ENCODE measurements at regions not wholly inside any gene's neighbourhood (a gene's known extent, or its start where the extent isn't known, plus 50 kb on each side); places are given as distances from the start of the nearest gene placed in this dataset.

DNA sequence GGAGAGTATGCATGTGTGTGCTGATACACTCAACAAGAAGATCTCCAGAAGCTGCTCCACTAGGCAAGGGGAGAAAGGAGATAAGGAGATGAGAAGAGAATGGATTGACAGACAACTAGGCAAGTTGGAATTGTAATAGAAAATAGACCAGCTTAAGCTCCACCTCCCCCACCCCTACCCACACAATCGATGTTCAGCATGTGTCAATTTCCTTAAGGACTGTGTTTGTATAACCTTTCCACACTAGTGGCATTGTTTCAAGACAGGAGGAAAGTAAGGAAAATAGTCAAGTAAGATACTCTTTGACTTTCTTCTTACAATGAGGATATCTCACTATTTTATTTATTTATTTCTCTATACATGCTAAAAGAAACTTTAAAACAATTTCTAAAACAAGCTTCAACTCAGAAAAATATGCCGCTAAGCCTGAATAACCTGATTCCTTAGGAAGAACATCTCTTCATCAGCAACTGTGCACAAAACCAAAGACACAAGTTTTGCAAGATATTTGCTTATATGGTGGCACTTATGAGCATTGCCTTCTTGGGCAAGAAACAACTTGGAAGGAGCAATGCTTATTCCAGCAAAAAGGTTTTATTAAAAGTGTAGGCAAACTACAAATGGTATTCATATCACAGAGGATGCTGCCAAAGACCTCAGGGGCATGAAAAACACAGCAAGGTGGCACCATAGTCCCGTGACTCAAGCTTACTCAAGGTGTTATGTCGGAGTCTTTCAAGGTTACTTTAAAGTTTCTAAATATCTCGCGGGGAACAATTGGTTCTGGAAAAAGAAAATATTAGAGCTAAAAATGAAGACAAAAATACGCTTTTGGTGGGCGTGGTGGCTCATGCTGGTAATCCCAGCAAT is 249.1 kb downstream of the COL12A1 start:
- DNase-seq (ENCODE audit: low read depth, low spot score) = peak; percentile 5

DNA sequence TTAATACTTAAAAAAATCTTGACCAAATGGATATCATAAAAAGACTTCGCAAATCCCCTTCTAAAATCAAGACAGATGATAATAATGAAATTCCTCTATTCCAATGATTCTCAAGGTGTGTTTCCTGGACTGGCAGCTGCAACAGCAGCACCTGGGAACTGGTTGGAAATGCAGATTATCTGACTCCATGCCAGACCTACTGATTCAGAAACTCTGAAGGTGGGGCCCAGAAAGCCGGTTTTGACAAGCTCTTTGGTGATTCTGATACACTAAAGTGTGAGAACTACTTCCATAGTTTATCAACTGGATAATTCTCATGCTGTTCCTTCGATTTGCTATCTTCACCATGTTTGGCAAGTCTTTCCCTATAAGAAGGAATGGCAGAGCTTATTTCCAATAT is 252.1 kb downstream of the COL12A1 start:
- no peak for DNase-seq (ENCODE audit: low read depth, low spot score)

DNA sequence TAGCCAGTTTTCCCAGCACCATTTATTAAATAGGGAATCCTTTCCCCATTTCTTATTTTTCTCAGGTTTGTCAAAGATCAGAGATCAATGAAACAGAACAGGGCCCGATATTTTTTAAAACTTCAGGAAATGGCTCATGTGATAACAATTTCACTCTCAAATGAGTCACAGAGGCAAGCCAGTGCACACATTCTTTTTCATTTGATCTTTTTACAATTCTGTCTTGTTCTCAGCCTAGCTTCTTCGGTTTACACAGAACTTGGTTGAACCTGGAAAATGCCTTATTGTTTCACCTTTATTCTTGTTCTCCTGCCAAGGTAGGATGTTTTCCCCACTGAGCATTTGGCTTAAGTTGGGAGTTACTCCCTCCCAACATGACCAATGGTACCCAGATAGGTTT is 258.9 kb downstream of the COL12A1 start:
- DNase-seq (ENCODE audit: low read depth, low spot score) = no peak

DNA sequence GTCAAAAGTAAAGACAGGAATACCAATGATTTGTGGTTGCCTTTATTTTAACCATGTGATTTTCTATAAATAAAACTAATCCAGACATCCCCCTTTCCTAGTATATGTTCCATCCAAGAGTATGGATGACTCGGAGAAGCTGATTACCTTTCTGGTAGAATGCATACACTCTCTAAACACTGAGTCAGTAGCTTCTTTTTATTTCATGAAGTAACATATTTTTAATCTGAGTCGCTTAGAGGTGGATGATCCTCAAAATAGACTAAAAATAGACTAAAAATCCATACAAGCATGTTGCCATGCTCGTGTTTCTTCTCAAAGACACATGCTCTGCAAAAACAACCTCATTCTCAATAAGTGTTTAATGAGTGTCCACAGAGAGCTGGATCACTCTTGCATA is 263.7 kb downstream of the COL12A1 start:
- DNase-seq (ENCODE audit: low read depth, low spot score) = no peak

DNA sequence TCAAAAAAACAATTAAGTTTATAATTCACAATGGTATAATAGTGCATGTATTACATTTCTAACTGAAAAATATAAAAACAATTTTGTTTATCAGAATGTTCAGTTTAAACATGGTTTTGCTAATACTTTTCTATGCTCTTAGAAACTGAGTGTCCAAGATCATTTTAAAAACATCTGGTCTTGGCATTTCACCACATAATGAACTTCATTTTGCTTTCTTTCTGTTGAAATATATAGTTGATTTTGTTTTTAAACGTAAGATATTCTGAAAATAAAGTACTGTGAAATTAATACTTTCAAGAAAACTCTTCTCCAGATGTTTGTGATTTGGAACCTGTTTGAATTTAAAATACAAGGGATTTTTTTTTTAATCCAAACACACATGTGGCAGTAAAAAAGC is 264.4 kb downstream of the COL12A1 start:
- DNase-seq (ENCODE audit: low read depth, low spot score) = no peak

DNA sequence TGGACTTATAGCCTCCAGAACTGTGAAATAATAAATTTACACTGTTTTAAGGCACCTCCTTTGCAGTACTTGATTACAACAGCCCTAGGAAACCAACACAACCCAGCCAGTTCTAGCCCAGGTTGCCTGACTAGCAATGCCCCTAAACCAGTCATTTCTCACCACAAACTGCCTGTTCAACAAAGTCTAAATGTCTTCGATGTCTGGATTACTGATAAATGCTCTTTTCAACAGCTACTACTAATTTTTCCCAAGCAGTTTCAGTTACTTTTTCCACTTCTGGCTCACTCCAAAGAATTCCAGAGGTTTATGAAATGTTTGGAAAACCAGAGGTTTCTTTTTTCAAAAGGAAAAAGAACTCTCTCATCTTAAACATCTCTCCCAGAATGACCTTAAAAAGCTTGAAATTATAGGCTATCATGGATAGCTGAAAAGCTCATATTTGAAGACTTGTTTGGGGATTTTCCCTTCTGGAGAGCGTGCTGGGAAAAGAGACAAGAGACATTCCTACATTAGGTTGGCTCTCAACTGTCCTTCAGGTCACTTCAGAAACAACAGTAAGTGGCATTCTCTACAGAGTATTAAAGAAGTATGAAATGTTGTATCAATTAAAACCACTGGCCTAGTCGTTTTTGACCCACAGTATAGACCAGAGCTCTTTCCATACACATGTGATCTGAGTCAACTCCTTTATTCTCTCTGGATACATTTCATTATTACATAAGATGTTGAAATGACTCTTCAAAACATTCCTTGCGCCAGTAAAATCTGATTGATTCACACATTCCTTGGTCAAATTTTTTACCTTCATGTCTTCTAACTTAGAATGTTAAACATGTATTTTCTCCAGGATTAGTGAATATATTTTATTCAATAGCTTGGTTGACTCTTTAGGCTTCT is 265.9 kb downstream of the COL12A1 start:
- DNase-seq (ENCODE audit: low read depth, low spot score) = no peak

DNA sequence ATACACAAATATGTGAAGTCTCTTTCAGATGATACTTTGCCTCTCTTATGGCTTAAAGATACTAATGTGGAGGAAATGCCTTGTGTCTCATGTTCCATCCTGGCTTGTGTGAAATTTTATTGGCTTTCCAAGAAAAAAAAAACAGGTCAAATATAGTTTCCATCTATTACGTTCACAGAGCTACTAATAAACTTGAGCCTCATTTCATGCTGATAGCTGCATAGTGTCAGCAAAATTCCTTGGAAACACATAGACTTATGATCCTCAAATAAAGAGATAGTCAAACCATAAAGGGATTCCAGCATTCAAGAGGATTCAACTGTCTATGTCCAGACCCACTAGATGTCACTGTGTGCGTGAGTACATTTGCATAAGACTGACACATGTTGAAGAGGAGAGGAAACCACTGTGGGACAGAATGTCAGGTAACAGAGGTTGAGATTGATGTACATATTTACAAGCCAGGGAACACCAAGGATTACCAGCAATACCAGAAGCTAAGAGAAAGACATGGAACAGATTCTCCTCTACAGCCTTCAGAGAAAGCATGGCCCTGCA is 266.6 kb downstream of the COL12A1 start:
- DNase-seq (ENCODE audit: low read depth, low spot score) = no peak

DNA sequence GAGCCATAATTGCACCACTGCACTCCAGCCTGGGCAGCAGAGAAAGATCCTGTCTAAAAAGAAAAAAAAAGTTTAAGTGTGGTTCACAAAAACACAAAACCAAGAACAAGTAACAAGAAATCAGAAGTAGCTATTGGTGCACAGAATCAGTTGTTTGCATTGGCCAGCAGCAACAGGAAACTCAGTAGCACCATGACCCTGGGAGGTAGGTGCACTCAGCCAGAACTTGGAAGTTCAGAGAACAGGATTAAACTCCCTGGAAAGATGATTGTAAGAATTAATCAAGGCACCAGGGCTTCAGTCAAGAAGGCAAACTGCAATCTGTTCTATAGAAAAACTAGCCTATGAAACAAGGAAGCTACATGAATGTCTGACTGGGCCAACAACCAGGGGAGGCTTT is 267.9 kb downstream of the COL12A1 start:
- DNase-seq (ENCODE audit: low read depth, low spot score) = no peak

DNA sequence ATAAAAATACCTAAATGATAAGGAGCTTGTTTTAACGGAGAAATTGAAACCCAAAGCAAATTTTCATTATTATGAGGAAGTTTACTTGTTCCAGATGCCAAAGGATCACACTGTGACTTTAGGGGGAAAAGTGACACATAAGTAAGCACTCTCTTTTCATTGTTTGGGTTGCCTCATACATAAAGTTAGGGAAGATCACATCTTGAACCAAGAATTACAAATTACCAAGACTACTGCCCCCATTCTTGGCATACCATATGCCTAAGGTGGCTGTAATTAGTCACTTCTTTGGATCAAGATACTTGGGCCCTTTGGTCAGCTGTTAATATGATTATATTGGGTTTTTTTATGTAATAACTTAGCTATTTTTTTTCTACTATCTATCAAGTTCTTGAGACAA is 269.0 kb downstream of the COL12A1 start:
- DNase-seq (ENCODE audit: low read depth, low spot score) = no peak

DNA sequence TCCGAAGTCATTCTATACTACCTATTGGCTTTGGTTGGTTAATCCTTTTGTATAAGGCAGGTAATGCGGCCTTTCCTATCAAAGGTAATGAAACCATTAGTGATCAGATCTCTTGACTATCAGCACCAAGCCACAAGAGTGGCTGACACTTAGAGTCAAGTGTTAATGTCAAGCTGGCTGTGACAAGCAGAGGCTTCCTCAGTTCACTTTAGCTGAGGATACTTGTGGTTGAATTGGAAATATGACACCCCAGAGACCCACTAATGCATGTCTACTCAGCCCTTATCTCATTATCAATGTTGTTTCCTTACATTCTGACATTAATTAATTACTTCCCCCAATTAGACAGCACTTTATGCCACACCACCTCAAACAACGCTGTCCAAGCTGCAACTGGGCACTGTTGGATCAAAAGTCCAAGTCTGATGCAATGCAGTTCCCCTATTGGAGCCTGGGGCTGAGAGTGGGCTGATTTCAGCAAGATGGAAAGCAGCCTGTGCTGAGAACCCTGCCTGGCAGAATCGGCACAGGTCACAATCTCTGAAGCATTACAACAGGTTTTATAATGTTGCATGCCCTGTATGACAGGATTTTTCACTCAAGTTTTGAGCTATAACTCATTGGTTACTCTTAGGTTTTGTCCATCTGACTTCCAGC is 273.5 kb downstream of the COL12A1 start:
- no peak for DNase-seq (ENCODE audit: low read depth, low spot score)

DNA sequence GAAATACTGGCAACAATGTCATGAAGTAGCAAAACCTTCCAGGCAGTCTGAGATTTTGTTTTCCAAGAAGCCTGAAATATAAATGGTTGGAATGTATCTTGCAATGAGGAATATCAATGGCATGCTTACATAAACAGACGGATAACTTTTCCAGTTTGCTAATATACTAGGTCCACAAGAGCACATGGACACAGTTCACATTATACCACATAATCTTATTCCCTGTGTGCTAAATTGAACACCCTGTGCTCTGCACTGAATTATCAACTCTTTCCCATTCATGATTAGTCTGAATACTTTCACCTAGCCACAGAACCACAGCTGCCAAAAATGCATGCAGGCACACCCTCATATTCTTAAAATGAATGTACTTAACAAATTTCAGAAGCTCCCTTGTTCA is 274.3 kb downstream of the COL12A1 start:
- DNase-seq (ENCODE audit: low read depth, low spot score) = no peak

DNA sequence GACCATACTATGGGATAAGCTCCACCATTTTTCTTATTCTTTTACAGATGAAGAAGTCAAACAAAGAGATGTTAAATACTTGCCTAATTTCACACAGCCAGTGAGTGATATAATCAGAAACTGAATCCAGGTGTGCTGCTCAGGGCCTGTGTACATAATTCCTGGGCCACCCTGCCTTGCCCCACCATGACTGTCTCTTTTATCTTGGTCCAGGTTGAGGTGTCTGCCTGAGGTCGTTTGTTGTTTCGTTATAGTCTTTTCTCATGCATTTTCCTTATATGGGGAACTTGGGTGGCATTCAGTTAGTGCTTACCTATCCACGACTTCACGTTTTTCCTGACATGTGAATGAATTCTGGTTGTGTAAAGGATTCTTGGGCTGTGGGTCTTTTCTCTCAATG is 277.6 kb downstream of the COL12A1 start:
- no peak for DNase-seq (ENCODE audit: low read depth, low spot score)

DNA sequence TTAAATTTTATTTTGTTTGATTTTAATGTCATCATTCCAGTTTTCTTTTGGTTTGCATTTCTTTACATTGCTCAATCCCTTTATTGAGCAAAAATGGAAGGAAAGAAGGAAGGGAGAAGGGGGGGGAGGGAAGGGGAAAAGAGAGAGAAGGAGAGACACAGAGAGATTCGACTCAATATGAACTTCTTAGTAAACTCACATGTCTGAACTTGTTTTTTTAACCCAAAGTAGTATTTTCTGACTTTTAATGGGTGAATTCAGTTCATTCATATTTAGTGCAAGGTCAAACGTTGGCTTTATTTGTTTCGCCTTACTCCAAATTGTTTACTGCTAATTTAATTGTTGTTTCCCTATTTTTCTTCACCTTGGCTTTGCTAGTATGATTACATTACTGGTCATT is 278.6 kb downstream of the COL12A1 start:
- DNase-seq (ENCODE audit: low read depth, low spot score) = no peak

DNA sequence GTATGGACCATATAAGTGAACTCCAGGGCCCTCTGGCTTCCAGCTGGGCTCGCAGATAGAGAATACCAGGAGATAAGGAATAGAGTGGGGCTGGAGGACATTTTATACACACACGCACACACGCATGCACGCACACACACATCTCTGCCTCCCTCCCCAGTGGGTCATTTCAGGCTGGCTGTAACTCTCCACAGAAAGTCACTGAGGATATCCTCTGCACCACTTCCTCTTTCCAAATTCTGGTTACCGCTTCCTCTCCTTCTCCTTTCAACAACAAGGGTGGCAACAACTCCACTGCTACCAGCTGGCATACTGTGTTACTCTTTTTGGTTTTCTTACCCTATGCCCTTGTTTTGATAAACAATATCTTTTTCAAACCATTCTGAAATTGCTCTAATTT is 280.2 kb downstream of the COL12A1 start:
- no peak for DNase-seq (ENCODE audit: low read depth, low spot score)

DNA sequence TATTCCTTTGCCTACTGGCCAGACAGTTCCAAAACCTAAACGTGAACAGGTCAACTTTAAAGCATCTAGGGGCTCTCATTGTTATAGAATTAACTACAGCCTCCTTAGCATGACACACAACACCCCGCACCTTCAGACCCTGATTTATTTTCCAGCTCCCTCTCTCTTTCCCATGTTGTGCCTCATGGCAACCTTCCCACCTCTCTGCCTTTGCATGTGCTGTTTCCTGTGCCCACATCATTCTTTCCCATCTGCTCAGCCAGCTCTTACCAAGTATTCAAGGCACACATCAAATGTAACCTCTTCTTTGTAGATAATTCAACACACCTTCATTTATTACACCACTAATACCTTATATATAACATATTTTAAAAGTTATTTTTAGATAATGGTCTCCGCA is 291.0 kb downstream of the COL12A1 start:
- no peak for DNase-seq (ENCODE audit: low read depth, low spot score)

DNA sequence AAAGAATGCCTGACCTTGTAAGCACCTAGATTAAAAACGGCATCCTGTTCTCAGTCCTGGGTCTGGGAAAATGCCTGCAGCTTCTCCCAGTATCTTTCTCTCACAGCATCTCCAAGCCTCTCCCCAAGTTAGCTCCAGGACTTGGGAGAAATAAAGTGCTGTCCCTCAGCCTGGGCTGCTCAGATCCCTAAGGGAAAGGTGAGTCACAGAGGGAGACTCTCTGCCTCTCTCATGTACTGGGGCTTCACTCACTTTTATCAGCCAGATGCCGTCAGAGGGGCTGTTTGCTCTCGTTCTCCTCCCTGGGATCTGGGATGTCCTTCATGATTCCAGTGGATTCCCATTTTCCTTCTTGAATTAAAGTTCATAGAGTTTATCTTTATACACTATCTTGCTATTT is 293.6 kb downstream of the COL12A1 start:
- DNase-seq (ENCODE audit: low read depth, low spot score) = no peak

DNA sequence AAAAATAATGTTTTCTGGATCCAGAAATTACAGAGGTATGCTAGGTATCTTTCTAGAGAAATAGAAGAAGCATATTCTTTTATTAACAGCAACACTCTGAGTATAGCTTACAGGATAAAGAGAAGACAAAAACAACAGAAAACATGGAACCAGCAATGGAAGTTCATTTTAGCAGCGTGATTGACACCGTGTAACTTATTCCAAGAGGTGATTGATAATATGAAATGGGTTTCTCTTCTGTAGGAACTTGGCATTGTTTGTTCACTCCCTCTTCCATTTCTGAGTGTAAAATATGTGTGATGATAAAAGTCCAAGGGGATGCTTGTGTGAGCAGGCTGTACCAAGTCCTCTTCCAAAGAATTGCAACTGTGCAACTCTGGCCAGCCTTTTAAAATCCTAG is 303.0 kb downstream of the COL12A1 start:
- no peak for DNase-seq (ENCODE audit: low read depth, low spot score)

DNA sequence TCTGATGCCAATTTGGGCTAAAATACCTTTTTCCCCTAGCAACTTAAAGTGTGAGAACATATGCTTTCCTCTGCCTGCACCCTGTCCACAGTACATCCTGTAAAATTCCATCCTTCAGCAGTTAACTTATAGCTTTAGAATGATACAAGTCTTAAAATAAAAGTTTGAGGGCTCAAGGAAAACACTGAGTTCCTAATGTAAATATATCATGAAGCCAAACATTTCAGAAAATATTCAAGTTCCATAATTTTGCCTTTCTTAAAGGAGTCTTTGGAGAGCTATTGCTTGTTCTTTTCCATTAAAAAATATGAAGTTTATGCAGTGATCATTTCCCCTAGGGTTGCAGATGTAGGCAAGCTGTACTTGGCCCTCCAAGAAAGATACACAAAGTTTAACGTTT is 303.8 kb downstream of the COL12A1 start:
- no peak for DNase-seq (ENCODE audit: low read depth, low spot score)

DNA sequence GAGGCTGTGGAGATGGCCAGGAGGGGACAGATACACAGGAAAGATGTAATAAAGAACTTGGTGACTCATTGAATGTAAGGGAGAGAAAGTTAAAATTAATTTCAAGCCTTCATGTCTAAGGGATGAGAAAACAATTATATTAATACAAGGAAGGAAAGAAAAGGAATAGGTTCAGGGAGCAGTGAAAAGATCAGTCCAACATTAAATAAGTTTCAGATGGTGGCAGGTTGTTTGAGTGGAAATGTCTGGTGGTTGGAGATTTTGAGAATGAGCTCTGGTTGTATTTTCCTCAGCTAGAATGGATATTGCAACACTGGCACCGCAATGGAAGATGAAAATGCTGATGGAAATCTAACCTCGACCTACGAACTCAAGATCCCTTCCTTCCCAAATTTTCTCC is 304.3 kb downstream of the COL12A1 start:
- DNase-seq (ENCODE audit: low read depth, low spot score) = no peak

DNA sequence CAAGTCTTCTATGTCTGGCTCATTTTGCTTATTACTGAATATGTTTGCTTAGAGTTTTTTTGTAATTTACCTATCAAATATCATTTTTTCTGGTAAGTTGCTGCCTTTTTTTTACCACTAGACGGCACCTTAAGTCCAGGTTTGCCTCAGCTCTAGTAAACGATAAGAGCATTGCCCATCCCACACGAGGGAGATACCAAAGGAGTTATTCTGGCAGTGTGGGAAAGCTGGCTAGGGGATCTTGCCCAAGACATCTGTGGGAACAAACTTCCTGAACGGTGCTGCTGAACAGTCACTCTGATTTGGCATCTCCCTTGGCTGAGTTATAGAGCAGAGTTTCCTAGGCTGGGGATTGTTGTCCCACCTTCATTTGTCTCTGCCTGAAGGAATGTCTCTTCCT is 306.4 kb downstream of the COL12A1 start:
- DNase-seq (ENCODE audit: low read depth, low spot score) = no peak

DNA sequence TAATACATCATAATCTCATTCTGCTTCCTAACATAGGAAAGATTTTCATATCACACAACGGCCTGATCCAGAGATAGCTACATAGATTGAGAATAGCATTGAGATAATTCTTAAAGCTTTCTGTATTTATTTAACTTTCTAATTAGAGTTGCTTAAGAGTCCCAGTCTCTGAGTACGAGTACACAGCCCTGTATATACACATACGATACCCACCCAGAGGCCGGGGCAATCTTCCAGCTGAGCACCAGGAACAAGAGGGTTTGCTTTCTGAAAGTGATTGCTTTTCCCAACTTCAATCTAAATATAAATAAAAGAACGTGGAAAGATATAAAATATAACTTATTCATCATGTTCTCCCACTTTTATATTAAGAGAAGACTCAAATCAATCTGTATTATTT is 313.8 kb downstream of the COL12A1 start:
- DNase-seq (ENCODE audit: low read depth, low spot score) = no peak

DNA sequence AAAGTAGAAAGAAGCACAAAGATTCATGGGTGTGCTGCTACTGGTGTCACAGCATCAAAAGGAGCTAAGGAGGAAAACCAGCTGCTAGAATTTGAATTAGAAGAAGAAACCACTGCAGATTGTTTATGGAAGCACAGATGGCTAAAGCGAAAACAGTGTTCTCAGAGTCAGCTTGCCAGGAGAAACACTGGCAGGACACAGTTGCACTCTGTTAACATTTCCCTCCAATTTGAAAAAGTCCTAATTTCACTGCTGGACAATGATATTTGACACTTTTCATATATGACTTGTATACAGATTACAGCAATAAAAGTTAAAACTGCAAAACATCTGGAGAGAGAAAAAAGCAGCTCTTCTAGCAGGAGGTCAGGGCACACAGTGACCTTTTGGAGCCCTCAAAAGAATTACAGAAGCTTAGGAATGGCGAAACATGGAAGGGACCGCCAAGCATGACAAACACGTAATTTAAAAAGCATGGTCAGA is 314.5 kb downstream of the COL12A1 start:
- DNase-seq (ENCODE audit: low read depth, low spot score) = no peak

Data from pulmonary artery endothelial cell (primary cell).